HCT116 (cell line): ENCODE measurements at regions not wholly inside any gene's neighbourhood (a gene's known extent, or its start where the extent isn't known, plus 50 kb on each side); places are given as distances from the start of the nearest gene placed in this dataset.

Experiments
- ATAC-seq: fragments of 200-7000 bp; cut with Tn5 transposase; 2 replicates; pipeline ENCODE4 v1.9.1; 2020; ENCODE audit warnings: mild to moderate bottlenecking, moderate library complexity
- BruUV-seq: library from RNA; stranded (reverse); fragments of 400-500 nt; replicated peaks from 2 replicates; lab custom pipeline; 2021; lab: Mats Ljungman, UMichigan
- CTCF ChIA-PET: fragments of 300-600 bp; sonication (Branson Sonifier 250); formaldehyde crosslinking; loops from one replicate; lab custom pipeline; 2021; ENCODE audit warnings: antibody characterized with exemption; lab: Charles Lee
- POLR2A ChIA-PET: fragments of 300-600, 350-600 bp; sonication (Branson Sonifier 250); formaldehyde crosslinking; loops from one replicate; lab custom pipeline; 2021; ENCODE audit warnings: antibody characterized with exemption; lab: Charles Lee
- RAD21 ChIA-PET, 2 experiments: fragments of 300-600 bp; sonication (Branson Sonifier 250); formaldehyde crosslinking; loops; one replicate each; lab custom pipeline; 2023; ENCODE audit warnings: low total read pairs in 2 of 2; ENCODE audit not compliant: uncharacterized antibody in 2 of 2, unreplicated experiment in 2 of 2, low non-redundant PET in 1 of 2; lab: Charles Lee
- DNase-seq: peaks from one replicate; pipeline ENCODE4 v3.0.0-alpha.2; 2010; ENCODE audit warnings: low read depth, low spot score
- H2AFZ ChIP-seq: fragments of 200-600 bp; shearing (Covaris generic), sonication (generic); 2 replicates; pipeline ENCODE4 v1.6.1; 2017; ENCODE audit warnings: low read depth, mixed run types, mixed read lengths, antibody characterized with exemption, low read length; ENCODE audit not compliant: poor library complexity, severe bottlenecking
- H3K27ac ChIP-seq: 2 replicates; pipeline ENCODE4 v1.5.1; 2012; ENCODE audit warnings: low read depth, low read length
- H3K27me3 ChIP-seq: fragments of 200-600 bp; sonication (generic); 2 replicates; pipeline ENCODE4 v1.6.1; 2016; ENCODE audit warnings: mixed run types, low read length, mixed read lengths; ENCODE audit not compliant: insufficient read depth
- H3K36me3 ChIP-seq, 2 experiments: fragments of 200-500 bp in 1 of 2; fragments of 200-600 bp in 1 of 2; sonication (Bioruptor generic) in 1 of 2; sonication (generic) in 1 of 2; 2 replicates each; pipeline versions ENCODE4 v1.5.1 to v1.6.1; 2014 to 2016; ENCODE audit warnings: low read length in 2 of 2, inconsistent platforms in 1 of 2, mixed read lengths in 1 of 2, mixed run types in 1 of 2; ENCODE audit not compliant: insufficient read depth in 2 of 2, control insufficient read depth in 1 of 2
- H3K4me1 ChIP-seq, 2 experiments: fragments of 200-600 bp in 1 of 2; sonication (generic) in 1 of 2; 2 replicates each; pipeline versions ENCODE4 v1.5.1 to v1.6.1; 2012 to 2017; ENCODE audit warnings: low read length in 2 of 2, inconsistent platforms in 1 of 2, mild to moderate bottlenecking in 1 of 2, mixed read lengths in 1 of 2, mixed run types in 1 of 2, moderate library complexity in 1 of 2; ENCODE audit not compliant: insufficient read depth in 2 of 2, control insufficient read depth in 1 of 2
- H3K4me2 ChIP-seq: fragments of 200-600 bp; sonication (generic); 2 replicates; pipeline ENCODE4 v1.6.1; 2017; ENCODE audit warnings: mixed run types, low read length, mixed read lengths
- H3K4me3 ChIP-seq, 2 experiments: fragments of 200-600 bp in 1 of 2; sonication (generic) in 1 of 2; replicated peaks in 1 of 2; 2 replicates each; pipeline ENCODE4 v1.5.1; 2011 to 2016; ENCODE audit warnings: low read length in 2 of 2, control low read depth in 1 of 2, low read depth in 1 of 2, mild to moderate bottlenecking in 1 of 2, mixed read lengths in 1 of 2, mixed run types in 1 of 2
- H3K79me2 ChIP-seq: fragments of 200-600 bp; sonication (generic); 2 replicates; pipeline ENCODE4 v1.6.1; 2017; ENCODE audit warnings: mild to moderate bottlenecking, mixed run types, low read length, moderate library complexity, mixed read lengths; ENCODE audit not compliant: insufficient read depth
- H3K9ac ChIP-seq: fragments of 200-600 bp; sonication (generic); 2 replicates; pipeline ENCODE4 v1.6.1; 2016; ENCODE audit warnings: low read length, mixed read lengths
- H3K9me2 ChIP-seq: fragments of 200-600 bp; sonication (generic), shearing (Covaris generic); 2 replicates; pipeline ENCODE4 v1.6.1; 2017; ENCODE audit warnings: mixed run types, mild to moderate bottlenecking, moderate library complexity; ENCODE audit not compliant: insufficient read depth
- H3K9me3 ChIP-seq, 2 experiments: fragments of 200-500 bp in 1 of 2; fragments of 200-600 bp in 1 of 2; sonication (Bioruptor generic) in 1 of 2; sonication (generic) in 1 of 2; 2 replicates each; pipeline ENCODE4 v1.6.1; 2014 to 2017; ENCODE audit warnings: low read length in 2 of 2, mixed read lengths in 2 of 2, inconsistent platforms in 1 of 2, low read depth in 1 of 2, mild to moderate bottlenecking in 1 of 2, mixed run types in 1 of 2, moderate library complexity in 1 of 2; ENCODE audit not compliant: control insufficient read depth in 1 of 2, insufficient read depth in 1 of 2
- H4K20me1 ChIP-seq: fragments of 200-600 bp; sonication (generic), shearing (Covaris generic); 2 replicates; pipeline ENCODE4 v1.6.1; 2017; ENCODE audit warnings: mixed run types, mild to moderate bottlenecking, moderate library complexity; ENCODE audit not compliant: insufficient read depth
- CBX3 ChIP-seq: IDR thresholded peaks from 2 replicates; pipeline ENCODE4 v1.6.1; 2012; ENCODE audit warnings: low read depth
- EZH2 ChIP-seq: fragments of 200-600 bp; sonication (generic); IDR thresholded peaks from 2 replicates; pipeline ENCODE4 v1.6.1; 2017; ENCODE audit warnings: antibody characterized with exemption, mixed run types
- FOSL1 ChIP-seq: IDR thresholded peaks from 2 replicates; pipeline ENCODE4 v1.6.1; 2012; ENCODE audit warnings: low read depth
- JUND ChIP-seq: IDR thresholded peaks from 2 replicates; pipeline ENCODE4 v1.6.1; 2012
- POLR2A ChIP-seq: IDR thresholded peaks from 2 replicates; pipeline ENCODE4 v1.7.0; 2011; ENCODE audit warnings: borderline replicate concordance; ENCODE audit not compliant: insufficient read depth, insufficient read length; ENCODE audit errors: extremely low read depth
- POLR2AphosphoS5 ChIP-seq: IDR thresholded peaks from 2 replicates; pipeline ENCODE4 v1.6.1; 2011; ENCODE audit warnings: mild to moderate bottlenecking, low read depth, low read length, moderate library complexity
- RAD21 ChIP-seq: IDR thresholded peaks from 2 replicates; pipeline ENCODE4 v1.6.1; 2012; ENCODE audit warnings: low read depth, mild to moderate bottlenecking
- SIN3A ChIP-seq: IDR thresholded peaks from 2 replicates; pipeline ENCODE4 v1.6.1; 2012; ENCODE audit warnings: low read depth
- SP1 ChIP-seq: IDR thresholded peaks from 2 replicates; pipeline ENCODE4 v1.6.1; 2012; ENCODE audit warnings: low read depth
- SRF ChIP-seq: IDR thresholded peaks from 2 replicates; pipeline ENCODE4 v1.6.1; 2012; ENCODE audit warnings: low read depth
- YY1 ChIP-seq: IDR thresholded peaks from 2 replicates; pipeline ENCODE4 v1.6.1; 2011; ENCODE audit warnings: low read length, low read depth, moderate library complexity, mild to moderate bottlenecking; ENCODE audit not compliant: insufficient replicate concordance; ENCODE audit errors: extremely low read depth
- ZFX ChIP-seq: fragments of 450-650 bp; IDR thresholded peaks from 2 replicates; pipeline ENCODE4 v1.6.1; 2017
- ZNF274 ChIP-seq: fragments of 200-500 bp; sonication (Bioruptor generic); IDR thresholded peaks from 2 replicates; pipeline ENCODE4 v1.6.1; 2014; ENCODE audit warnings: mild to moderate bottlenecking, low read depth, low read length, inconsistent platforms
- intact Hi-C: fragments of 100-400 bp; cut with micrococcal nuclease; formaldehyde crosslinking; loops from 2 replicates; pipeline ENCODE4 v1.10.0; 2022
- TF ChIP-seq, protein P1 (sequence below): IDR thresholded peaks from 2 replicates; pipeline ENCODE4 v1.6.1; 2012; ENCODE audit warnings: low read depth
- TF ChIP-seq, protein P2 (sequence below): IDR thresholded peaks from 2 replicates; pipeline ENCODE4 v1.6.1; 2011; ENCODE audit warnings: mild to moderate bottlenecking, low read length, moderate library complexity; ENCODE audit not compliant: insufficient replicate concordance; ENCODE audit errors: extremely low read depth
- TF ChIP-seq, protein P3 (sequence below), 3 experiments: fragments of 200-600 bp in 1 of 3; sonication (generic) in 1 of 3; IDR thresholded peaks in 2 of 3; conservative IDR thresholded peaks in 1 of 3; 2 replicates each; pipeline ENCODE4 v1.5.1; 2012 to 2017; ENCODE audit warnings: low read depth in 2 of 3, low read length in 2 of 3, antibody characterized with exemption in 1 of 3, borderline replicate concordance in 1 of 3, control low read depth in 1 of 3, mild to moderate bottlenecking in 1 of 3, mixed read lengths in 1 of 3, mixed run types in 1 of 3, moderate library complexity in 1 of 3; ENCODE audit not compliant: insufficient read depth in 1 of 3

DNA sequence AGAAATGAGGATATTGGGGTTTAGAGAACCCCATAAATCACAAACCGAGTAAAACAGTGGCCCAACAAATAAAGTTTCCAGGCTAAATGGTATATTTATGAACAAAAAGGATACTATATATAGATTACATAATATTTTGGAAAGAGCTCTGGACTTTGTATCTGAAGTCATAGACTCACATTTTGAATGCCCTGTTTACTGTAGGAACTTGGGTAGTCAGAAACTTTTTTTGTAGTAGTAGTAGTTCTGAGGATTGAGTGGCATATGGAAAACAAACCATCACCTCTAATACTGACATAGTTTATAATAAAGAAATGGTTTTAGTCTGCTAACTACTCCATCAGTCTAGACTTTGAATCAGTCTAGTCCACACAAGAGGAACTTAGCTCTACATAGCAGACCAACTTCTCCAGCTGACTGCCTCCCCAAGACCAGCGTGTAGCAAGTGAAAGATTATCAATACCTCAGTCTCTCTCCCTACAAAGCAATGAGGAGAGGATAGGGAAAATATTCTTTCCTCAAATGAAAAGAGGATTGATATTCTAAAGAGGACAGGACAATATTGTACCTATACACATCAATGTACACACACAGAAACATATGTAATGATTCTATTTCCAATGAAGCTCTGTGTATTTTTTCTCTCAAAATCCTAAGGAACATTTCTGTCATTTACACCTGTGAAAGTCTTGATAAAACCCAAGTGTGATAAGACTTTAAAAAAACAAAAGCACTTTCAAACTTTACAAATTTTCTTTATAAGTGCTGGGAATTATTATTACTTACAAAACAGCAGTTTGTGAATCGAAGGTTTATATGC is 184.9 kb upstream of the MAP2 start (continued):
- TF ChIP-seq, protein P1, sequence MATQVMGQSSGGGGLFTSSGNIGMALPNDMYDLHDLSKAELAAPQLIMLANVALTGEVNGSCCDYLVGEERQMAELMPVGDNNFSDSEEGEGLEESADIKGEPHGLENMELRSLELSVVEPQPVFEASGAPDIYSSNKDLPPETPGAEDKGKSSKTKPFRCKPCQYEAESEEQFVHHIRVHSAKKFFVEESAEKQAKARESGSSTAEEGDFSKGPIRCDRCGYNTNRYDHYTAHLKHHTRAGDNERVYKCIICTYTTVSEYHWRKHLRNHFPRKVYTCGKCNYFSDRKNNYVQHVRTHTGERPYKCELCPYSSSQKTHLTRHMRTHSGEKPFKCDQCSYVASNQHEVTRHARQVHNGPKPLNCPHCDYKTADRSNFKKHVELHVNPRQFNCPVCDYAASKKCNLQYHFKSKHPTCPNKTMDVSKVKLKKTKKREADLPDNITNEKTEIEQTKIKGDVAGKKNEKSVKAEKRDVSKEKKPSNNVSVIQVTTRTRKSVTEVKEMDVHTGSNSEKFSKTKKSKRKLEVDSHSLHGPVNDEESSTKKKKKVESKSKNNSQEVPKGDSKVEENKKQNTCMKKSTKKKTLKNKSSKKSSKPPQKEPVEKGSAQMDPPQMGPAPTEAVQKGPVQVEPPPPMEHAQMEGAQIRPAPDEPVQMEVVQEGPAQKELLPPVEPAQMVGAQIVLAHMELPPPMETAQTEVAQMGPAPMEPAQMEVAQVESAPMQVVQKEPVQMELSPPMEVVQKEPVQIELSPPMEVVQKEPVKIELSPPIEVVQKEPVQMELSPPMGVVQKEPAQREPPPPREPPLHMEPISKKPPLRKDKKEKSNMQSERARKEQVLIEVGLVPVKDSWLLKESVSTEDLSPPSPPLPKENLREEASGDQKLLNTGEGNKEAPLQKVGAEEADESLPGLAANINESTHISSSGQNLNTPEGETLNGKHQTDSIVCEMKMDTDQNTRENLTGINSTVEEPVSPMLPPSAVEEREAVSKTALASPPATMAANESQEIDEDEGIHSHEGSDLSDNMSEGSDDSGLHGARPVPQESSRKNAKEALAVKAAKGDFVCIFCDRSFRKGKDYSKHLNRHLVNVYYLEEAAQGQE, result no peak
- no peak for TF ChIP-seq RAD21
- TF ChIP-seq SP1, result no peak
- TF ChIP-seq, protein P2, sequence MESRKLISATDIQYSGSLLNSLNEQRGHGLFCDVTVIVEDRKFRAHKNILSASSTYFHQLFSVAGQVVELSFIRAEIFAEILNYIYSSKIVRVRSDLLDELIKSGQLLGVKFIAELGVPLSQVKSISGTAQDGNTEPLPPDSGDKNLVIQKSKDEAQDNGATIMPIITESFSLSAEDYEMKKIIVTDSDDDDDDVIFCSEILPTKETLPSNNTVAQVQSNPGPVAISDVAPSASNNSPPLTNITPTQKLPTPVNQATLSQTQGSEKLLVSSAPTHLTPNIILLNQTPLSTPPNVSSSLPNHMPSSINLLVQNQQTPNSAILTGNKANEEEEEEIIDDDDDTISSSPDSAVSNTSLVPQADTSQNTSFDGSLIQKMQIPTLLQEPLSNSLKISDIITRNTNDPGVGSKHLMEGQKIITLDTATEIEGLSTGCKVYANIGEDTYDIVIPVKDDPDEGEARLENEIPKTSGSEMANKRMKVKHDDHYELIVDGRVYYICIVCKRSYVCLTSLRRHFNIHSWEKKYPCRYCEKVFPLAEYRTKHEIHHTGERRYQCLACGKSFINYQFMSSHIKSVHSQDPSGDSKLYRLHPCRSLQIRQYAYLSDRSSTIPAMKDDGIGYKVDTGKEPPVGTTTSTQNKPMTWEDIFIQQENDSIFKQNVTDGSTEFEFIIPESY, result no peak
- TF ChIP-seq ZNF274, result no peak
- TF ChIP-seq, all 23 proteins: peak for 0

DNA sequence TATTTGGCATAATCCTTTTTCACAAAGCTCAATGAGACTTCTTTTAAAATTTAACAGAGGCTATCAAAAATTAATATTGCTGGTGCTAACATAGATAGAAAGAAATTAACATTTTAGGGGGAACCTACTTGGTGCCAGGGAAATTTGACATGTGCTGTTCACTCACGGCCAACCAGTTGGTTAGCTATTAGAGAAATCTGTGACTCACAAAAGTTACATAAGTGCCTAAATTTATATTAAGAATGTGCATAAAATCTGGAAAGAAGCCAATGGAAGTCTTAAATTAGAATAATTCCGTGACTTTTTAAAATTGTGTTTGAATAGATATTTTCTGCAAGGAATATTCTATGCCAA is 184.3 kb upstream of the MAP2 start:
- Histone ChIP-seq H3K9me3 (no peaks in the 10 kb centered on the region), H3K4me2 (no peak overlapping the region), H4K20me1 (no peaks in the 10 kb centered on the region), H3K36me3 (no peaks in the 10 kb centered on the region), H2AFZ (no peak overlapping the region), H3K9me2 (no peaks in the 10 kb centered on the region), H3K79me2 (no peaks in the 10 kb centered on the region), H3K4me3 (no peak overlapping the region), H3K9ac (no peak overlapping the region), H3K27me3 (0 out of 2 replicates have a peak, but pooled peaks cover 4% of the 10 kb centered on the region), H3K4me1 (no peaks in the 10 kb centered on the region), H3K27ac (no peak overlapping the region)
- intact Hi-C loops, result no loop called here
- no TSS peak for BruUV-seq
- ChIA-PET POLR2A (no interaction called here), CTCF (no interaction called here), RAD21 (no interaction called here)
- TF ChIP-seq SP1, result no peak
- no peak for TF ChIP-seq YY1
- no peak for TF ChIP-seq ZNF274
- TF ChIP-seq SIN3A, result no peak
- TF ChIP-seq POLR2A, result no peak
- no peak for TF ChIP-seq RAD21
- TF ChIP-seq SRF, result no peak
- no peak for TF ChIP-seq EZH2
- TF ChIP-seq CBX3, result no peak
- no peak for TF ChIP-seq ZFX
- TF ChIP-seq, protein P3, sequence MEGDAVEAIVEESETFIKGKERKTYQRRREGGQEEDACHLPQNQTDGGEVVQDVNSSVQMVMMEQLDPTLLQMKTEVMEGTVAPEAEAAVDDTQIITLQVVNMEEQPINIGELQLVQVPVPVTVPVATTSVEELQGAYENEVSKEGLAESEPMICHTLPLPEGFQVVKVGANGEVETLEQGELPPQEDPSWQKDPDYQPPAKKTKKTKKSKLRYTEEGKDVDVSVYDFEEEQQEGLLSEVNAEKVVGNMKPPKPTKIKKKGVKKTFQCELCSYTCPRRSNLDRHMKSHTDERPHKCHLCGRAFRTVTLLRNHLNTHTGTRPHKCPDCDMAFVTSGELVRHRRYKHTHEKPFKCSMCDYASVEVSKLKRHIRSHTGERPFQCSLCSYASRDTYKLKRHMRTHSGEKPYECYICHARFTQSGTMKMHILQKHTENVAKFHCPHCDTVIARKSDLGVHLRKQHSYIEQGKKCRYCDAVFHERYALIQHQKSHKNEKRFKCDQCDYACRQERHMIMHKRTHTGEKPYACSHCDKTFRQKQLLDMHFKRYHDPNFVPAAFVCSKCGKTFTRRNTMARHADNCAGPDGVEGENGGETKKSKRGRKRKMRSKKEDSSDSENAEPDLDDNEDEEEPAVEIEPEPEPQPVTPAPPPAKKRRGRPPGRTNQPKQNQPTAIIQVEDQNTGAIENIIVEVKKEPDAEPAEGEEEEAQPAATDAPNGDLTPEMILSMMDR (IDR thresholded peaks at IDR 0.05 in 2 of 3, conservative IDR thresholded peaks at IDR 0.05 in 1 of 3; ENCODE audit: borderline replicate concordance in 1 of 3, insufficient read depth in 1 of 3, low read depth in 2 of 3, low read length in 2 of 3), result no peak
- TF ChIP-seq FOSL1, result no peak
- TF ChIP-seq JUND, result no peak
- no peak for TF ChIP-seq POLR2AphosphoS5
- ATAC-seq (no peak), DNase-seq (no peak)
